ENCODE measurements at regions not wholly inside any gene's neighbourhood (a gene's known extent, or its start where the extent isn't known, plus 50 kb on each side); places are given as distances from the start of the nearest gene placed in this dataset.
A peak's percentile ranks its signal among the peaks of the same experiment; 100 is the strongest.

DNA sequence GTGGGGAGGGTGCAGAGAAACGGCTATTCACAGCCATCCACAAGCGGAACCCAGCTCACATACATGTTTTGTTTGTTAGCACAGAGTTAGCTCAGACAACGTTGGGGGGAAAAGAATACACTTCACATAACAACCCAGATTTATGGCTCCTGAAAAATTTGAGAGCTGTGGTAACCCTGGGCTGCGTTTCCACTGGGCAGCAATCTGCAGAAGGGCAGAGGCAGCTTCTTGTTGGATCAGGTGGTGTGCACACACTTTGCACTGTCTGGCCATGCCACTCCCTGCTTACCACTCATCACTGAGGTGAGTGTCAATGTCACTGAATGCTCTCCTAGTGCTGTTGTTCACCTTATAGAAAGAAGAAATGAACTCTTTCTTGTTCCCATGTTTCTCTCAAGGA is 299.8 kb upstream of the SOX14 start:
- no peak for TF ChIP-seq JUND (IDR thresholded peaks at IDR 0.05; ENCODE audit: low read depth)
- no peak for DNase-seq (ENCODE audit: low read depth in 1 of 2, low spot score in 1 of 2)
- in situ Hi-C loops (cut with HindIII; ENCODE audit: low pct_unique_long_range_greater_than_20kb, low sequenced_read_pairs), result no loop called here

DNA sequence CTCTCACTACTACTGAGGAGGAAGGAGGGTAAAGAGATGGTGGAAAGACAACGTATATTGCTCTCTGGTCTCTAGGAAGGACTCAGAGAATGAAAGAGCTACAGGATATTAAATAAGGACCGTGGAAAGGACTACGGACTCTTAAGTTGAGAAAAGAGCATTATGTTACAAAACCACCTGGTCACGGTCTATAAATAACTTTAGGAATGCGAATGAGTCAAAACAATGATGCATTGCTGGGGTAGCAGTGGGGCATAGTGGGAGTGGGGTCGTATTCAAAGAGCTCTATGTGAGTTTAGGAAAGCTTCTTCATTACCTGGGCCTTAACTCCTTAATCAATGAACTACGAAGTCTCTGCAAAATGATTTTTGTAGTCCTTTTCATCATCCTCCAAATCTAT is 295.7 kb upstream of the SOX14 start:
- no peak for DNase-seq (ENCODE audit: low read depth in 1 of 2, low spot score in 1 of 2)
- TF ChIP-seq JUND (IDR thresholded peaks at IDR 0.05; ENCODE audit: low read depth), result no peak
- in situ Hi-C loops (cut with HindIII; ENCODE audit: low pct_unique_long_range_greater_than_20kb, low sequenced_read_pairs), result no loop called here

DNA sequence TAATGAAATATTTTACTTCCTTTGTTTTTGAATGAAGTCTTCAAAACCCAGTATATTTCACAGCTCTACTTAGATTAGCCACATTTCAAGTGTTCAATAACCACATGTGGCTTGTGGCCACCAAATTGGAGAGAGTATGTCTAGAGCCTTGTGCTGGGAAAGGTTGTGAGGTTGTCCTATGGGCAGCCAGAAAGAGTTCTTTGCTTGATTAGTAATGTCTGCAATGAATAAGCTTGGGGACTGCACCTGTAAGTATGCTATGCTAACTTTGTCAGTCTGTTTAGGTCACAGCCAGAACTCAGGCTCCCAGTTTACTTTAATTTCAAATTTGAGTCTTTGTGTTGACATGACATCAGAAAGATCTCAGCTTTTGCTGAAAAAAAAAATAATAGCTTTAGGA is 294.9 kb upstream of the SOX14 start:
- in situ Hi-C loops (cut with HindIII; ENCODE audit: low pct_unique_long_range_greater_than_20kb, low sequenced_read_pairs), result no loop called here
- no peak for DNase-seq (ENCODE audit: low read depth in 1 of 2, low spot score in 1 of 2)
- no peak for TF ChIP-seq JUND (IDR thresholded peaks at IDR 0.05; ENCODE audit: low read depth)

DNA sequence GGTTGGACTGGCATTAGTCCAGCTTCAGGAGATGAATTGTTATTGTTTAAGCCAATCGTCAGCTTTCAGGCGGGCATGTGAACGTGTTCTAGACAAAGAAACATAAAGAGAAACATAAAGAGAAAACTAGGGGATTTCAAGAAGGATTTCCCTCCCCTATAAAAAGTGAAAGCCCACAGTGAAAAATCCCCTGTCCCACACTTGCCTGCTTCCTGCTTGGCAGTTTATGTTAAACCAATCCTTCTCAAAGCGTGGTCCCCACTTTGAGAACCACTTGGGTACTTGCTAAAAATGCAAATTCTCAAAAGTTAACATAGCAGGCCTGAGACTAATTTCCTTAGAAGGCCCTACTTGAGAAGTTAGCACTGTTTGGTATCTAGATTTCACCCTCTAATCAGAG is 293.0 kb upstream of the SOX14 start:
- in situ Hi-C loops (cut with HindIII; ENCODE audit: low pct_unique_long_range_greater_than_20kb, low sequenced_read_pairs), result no loop called here
- TF ChIP-seq JUND (IDR thresholded peaks at IDR 0.05; ENCODE audit: low read depth), result no peak
- no peak for DNase-seq (ENCODE audit: low read depth in 1 of 2, low spot score in 1 of 2)

DNA sequence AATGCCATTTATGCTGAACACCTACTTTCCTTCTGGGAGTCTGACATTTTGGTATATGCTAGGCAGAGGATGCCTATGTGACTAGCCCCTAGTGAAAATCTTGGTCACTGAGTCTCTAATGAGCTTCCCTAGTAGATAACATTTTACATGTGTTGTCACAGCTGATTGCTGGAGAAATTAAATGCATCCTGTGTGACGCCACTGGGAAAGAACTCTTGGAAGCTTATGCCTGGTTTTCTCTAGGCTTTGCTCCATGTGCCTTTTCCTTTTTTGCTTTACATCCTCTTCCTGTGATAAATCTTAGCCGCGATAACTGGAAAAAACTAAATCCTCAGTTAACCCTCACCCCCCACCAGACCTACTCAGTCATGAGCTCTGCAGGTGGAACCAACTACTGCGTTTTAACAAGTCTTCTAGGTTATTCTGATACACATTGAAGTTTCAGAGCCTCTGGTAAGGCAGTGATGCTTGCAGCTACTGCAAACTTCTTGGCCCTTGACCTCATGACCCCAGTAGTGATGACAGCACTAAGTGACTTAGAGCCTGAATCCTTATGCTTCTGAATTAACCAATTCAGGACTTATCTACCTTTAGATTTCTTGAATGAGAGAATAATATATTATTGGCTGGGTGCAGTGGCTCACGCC is 292.4 kb upstream of the SOX14 start:
- no peak for TF ChIP-seq JUND (IDR thresholded peaks at IDR 0.05; ENCODE audit: low read depth)
- DNase-seq (ENCODE audit: low read depth in 1 of 2, low spot score in 1 of 2), result no peak
- in situ Hi-C loops (cut with HindIII; ENCODE audit: low pct_unique_long_range_greater_than_20kb, low sequenced_read_pairs), result no loop called here

DNA sequence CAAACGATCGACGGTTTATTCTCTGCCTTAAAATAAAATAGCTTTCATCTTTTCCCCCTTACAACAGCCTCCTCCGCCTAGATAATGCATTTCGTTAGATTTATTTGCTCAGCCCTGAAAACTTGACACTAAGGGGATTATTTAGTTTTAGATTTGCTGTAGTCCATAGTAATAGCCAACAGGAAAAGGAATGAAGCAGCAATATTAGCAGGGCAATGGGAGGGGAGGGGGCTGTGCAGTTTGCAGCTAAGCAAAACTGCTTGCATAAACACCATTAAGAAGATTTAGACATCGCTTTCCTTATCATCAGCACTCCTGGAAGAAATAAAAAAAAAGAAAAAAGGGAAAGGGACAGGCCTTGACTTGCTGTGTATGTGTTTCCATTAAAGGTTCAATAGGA is 286.5 kb upstream of the SOX14 start:
- no peak for TF ChIP-seq JUND (IDR thresholded peaks at IDR 0.05; ENCODE audit: low read depth)
- no peak for DNase-seq (ENCODE audit: low read depth in 1 of 2, low spot score in 1 of 2)
- in situ Hi-C loops (cut with HindIII; ENCODE audit: low pct_unique_long_range_greater_than_20kb, low sequenced_read_pairs), result no loop called here

DNA sequence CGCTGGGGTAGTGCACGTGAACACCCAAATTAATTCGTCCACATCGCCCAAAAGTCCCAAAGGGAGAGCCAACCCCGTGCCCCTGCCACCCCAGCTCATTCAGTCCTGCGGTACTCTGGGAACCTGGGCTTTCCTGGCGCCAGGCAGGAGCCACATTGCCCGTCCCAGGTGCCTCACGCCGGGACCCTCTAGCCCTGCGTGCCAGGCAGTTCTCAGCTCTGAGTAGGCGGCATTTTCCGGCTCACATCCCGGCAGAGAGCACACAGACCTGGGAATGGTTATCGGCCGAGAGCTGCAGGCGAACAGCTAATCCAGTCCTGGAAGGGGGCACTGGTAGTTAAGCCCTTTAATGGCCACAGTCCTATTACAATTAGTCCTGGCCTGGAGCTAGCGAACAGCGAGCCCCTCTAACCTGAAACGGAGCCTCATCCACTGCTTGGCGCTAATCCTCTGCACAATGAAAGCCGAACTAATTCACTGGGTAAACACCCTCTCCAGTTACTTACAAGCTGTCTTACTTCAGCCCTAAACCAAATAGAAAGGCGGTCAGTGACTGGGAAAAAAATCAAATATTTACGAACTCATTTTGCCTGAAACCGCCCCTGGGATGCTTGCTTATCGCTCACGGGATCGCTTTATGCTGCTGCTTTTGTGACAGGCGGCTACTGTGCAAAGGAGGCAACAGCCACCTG is 254.6 kb upstream of the SOX14 start:
- no peak for TF ChIP-seq JUND (IDR thresholded peaks at IDR 0.05; ENCODE audit: low read depth)
- in situ Hi-C loops (cut with HindIII; ENCODE audit: low pct_unique_long_range_greater_than_20kb, low sequenced_read_pairs), result no loop called here
- DNase-seq (ENCODE audit: low read depth in 1 of 2, low spot score in 1 of 2), result peak in 1 of 2 experiments; percentile 79

DNA sequence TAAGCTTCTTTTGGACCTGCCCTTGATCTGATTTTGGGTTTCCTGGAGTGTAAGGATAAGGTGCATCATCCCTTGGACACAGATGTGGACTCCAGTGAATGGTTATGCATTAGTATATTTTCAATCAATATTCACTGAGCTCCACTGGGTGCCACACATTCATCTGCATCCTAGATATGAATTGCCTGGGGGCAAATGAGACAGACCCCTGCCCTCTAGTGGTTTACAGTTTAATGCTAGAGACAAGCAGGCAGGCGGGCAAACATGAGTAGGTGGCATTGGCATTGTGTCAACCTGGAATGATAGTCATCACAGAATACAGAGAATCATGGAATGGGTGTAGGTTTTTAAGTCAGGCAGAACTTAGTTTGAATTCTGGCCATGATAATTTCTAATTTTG is 252.5 kb upstream of the SOX14 start:
- DNase-seq (ENCODE audit: low read depth in 1 of 2, low spot score in 1 of 2), result no peak
- in situ Hi-C loops (cut with HindIII; ENCODE audit: low pct_unique_long_range_greater_than_20kb, low sequenced_read_pairs), result no loop called here
- TF ChIP-seq JUND (IDR thresholded peaks at IDR 0.05; ENCODE audit: low read depth), result no peak

DNA sequence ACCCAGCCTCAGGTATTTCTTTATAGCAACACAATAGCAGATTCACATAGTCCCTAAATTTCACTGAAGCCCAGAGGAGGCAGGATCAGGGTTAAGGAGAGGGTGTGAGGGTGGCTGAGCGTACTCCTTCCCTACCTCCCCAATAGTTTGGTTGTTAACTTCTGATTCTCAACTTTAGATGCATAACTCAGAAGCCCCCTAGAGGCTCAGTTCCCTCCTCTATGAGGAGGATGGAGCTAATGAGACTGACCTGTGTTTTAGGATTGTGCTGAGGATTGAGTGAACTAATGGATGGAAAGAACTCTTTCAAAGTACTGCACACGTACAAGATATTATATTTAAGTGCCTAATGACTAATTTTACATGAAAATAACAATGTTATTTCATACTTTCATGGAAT is 249.3 kb upstream of the SOX14 start:
- DNase-seq (ENCODE audit: low read depth in 1 of 2, low spot score in 1 of 2), result no peak
- TF ChIP-seq JUND (IDR thresholded peaks at IDR 0.05; ENCODE audit: low read depth), result no peak
- in situ Hi-C loops (cut with HindIII; ENCODE audit: low pct_unique_long_range_greater_than_20kb, low sequenced_read_pairs), result no loop called here

DNA sequence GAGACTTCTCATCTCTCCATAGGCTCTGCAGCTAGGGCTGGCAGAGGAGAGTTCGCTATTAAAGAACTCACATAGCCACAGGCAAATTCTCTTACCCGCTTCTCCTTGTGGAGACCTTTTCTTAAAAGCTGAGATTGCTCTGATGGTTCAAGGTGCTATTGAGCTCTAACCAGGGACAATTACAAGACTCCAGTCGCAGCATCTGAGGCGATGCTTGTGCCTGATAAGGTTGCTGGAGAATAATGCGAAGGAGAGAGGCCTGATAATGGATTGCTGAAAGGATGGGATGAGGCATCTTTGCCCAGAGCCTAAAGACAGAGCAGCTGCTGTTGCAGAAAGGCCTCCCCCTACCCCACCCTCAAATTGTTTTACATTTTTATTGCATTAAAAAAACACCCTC is 244.5 kb upstream of the SOX14 start:
- no peak for DNase-seq (ENCODE audit: low read depth in 1 of 2, low spot score in 1 of 2)
- no peak for TF ChIP-seq JUND (IDR thresholded peaks at IDR 0.05; ENCODE audit: low read depth)
- in situ Hi-C loops (cut with HindIII; ENCODE audit: low pct_unique_long_range_greater_than_20kb, low sequenced_read_pairs), result no loop called here

DNA sequence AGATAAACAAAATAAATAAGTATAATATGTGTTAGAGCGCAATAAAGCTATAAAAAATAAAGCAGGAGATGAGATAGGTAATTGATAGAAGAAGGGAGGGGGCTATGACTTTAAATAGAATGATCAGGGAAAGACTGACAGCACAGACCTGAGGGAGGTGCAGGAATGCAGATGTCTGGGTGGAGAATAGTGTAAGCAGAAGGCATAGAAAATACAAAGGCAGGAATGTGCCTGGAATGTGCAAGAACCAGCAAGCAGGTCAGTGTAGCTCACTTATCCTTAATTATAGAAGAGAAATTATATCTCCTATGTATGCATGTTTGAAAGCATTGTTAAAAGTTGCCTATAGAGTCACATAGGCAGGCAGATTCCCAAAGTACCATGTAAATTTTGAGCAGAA is 239.4 kb upstream of the SOX14 start:
- no peak for TF ChIP-seq JUND (IDR thresholded peaks at IDR 0.05; ENCODE audit: low read depth)
- in situ Hi-C loops (cut with HindIII; ENCODE audit: low pct_unique_long_range_greater_than_20kb, low sequenced_read_pairs), result no loop called here
- DNase-seq (ENCODE audit: low read depth in 1 of 2, low spot score in 1 of 2), result no peak

DNA sequence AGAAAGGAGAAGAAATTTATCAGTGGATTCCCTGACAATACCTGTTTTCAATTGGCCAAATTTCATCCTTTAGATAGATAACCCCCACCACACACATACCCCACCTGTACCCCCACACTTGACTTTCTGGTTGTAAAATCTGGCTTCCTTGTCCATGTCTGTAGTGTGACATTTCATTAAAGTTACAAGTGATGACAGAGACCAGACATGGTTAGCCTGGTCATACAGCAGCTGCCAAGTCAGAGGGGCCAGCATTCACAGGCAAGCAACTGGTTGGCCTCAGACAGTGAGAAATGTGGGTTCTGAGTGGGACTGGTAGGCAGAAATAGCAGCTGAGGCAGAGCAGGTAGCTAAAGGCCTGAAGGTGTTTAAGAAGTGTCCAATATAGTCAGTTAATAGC is 238.6 kb upstream of the SOX14 start:
- no peak for DNase-seq (ENCODE audit: low read depth in 1 of 2, low spot score in 1 of 2)
- in situ Hi-C loops (cut with HindIII; ENCODE audit: low pct_unique_long_range_greater_than_20kb, low sequenced_read_pairs), result no loop called here

DNA sequence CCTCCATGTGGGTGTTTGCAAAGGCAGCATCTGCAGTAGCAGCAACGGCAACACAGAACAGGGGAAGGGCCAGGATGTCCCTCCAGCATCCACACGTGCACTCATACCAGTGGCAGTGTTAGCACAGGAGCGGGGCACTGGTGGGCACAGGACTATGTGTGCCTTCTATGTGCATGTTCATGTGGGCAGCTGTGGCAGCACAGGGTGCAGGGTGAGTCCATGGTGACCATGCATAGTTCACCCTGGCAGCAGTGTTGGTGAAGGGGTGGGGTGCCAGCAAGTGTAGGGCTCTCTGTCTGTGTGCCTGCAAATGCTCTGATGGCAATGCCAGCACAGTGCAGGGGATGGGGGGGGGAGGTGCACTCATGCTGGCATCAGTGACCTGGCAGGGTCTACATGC is 222.1 kb upstream of the SOX14 start:
- DNase-seq (ENCODE audit: low read depth in 1 of 2, low spot score in 1 of 2), result no peak
- in situ Hi-C loops (cut with HindIII; ENCODE audit: low pct_unique_long_range_greater_than_20kb, low sequenced_read_pairs), result no loop called here
- TF ChIP-seq JUND (IDR thresholded peaks at IDR 0.05; ENCODE audit: low read depth), result no peak

More for the DNA sequence above, 238.6 kb upstream of the SOX14 start:
- TF ChIP-seq JUND (IDR thresholded peaks at IDR 0.05; ENCODE audit: low read depth), result no peak

DNA sequence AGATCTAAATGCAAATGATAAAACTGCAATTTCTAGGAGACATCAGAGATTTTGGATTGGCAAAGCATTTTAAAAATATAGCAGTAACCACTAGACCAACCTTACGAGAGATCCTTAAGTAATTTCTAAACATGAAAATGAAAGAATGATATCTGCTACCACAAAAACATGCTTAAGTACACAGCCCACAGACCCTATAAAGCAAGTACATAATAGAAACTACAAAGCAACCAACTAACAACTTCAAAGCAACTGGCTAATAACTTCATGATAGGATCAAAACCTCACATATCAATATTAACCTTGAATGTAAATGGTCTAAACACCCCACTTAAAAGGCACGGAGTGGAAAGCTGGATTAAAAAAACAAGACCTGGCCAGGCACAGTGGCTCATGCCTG is 209.9 kb upstream of the SOX14 start:
- no peak for DNase-seq (ENCODE audit: low read depth in 1 of 2, low spot score in 1 of 2)
- TF ChIP-seq JUND (IDR thresholded peaks at IDR 0.05; ENCODE audit: low read depth), result no peak
- in situ Hi-C loops (cut with HindIII; ENCODE audit: low pct_unique_long_range_greater_than_20kb, low sequenced_read_pairs), result no loop called here

Measured in T47D (cell line).